GM12878 (cell line): ENCODE measurements at regions not wholly inside any gene's neighbourhood (a gene's known extent, or its start where the extent isn't known, plus 50 kb on each side); places are given as distances from the start of the nearest gene placed in this dataset.

Source experiments
- TF ChIP-seq, protein P1 (sequence below): fragments of 450-650 bp; IDR thresholded peaks from 2 replicates; pipeline ENCODE4 v1.6.1; 2017; ENCODE audit warnings: borderline replicate concordance
- TF ChIP-seq, protein P2 (sequence below), 3 experiments: IDR thresholded peaks in 2 of 3; conservative IDR thresholded peaks in 1 of 3; 2 replicates each; pipeline ENCODE4 v1.5.1; 2011; ENCODE audit warnings: low read depth in 3 of 3, low read length in 3 of 3, mild to moderate bottlenecking in 3 of 3, control low read depth in 2 of 3, moderate library complexity in 2 of 3, inconsistent platforms in 1 of 3, mixed read lengths in 1 of 3; ENCODE audit not compliant: control insufficient read depth in 2 of 3, insufficient read depth in 1 of 3; ENCODE audit errors: extremely low read depth in 1 of 3

DNA sequence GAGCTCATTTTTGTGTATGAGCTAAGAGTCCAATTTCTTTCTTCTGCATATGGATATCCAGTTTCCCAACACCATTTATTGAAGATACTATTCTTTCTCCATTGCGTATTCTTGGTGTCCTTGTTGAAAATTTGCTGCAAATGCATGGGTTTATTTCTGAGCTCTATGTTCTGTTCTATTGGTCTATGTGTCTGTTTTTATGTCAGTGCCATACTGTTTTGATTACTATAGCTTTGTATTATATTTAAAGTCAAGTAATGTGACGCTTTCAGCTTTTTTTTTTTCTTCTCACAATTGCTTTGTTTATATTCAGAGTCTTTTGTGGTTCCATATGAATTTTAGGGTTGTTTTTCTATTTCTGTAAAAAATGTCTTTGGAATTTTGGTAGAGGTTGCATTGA, 247.1 kb upstream of the TBX3 start:
- TF ChIP-seq, protein P1, sequence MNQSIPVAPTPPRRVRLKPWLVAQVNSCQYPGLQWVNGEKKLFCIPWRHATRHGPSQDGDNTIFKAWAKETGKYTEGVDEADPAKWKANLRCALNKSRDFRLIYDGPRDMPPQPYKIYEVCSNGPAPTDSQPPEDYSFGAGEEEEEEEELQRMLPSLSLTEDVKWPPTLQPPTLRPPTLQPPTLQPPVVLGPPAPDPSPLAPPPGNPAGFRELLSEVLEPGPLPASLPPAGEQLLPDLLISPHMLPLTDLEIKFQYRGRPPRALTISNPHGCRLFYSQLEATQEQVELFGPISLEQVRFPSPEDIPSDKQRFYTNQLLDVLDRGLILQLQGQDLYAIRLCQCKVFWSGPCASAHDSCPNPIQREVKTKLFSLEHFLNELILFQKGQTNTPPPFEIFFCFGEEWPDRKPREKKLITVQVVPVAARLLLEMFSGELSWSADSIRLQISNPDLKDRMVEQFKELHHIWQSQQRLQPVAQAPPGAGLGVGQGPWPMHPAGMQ, result no peak
- TF ChIP-seq, protein P2, sequence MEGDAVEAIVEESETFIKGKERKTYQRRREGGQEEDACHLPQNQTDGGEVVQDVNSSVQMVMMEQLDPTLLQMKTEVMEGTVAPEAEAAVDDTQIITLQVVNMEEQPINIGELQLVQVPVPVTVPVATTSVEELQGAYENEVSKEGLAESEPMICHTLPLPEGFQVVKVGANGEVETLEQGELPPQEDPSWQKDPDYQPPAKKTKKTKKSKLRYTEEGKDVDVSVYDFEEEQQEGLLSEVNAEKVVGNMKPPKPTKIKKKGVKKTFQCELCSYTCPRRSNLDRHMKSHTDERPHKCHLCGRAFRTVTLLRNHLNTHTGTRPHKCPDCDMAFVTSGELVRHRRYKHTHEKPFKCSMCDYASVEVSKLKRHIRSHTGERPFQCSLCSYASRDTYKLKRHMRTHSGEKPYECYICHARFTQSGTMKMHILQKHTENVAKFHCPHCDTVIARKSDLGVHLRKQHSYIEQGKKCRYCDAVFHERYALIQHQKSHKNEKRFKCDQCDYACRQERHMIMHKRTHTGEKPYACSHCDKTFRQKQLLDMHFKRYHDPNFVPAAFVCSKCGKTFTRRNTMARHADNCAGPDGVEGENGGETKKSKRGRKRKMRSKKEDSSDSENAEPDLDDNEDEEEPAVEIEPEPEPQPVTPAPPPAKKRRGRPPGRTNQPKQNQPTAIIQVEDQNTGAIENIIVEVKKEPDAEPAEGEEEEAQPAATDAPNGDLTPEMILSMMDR (IDR thresholded peaks at IDR 0.05 in 2 of 3, conservative IDR thresholded peaks at IDR 0.05 in 1 of 3; ENCODE audit: control insufficient read depth in 2 of 3, extremely low read depth in 1 of 3, insufficient read depth in 1 of 3, low read depth in 3 of 3, low read length in 3 of 3), result no peak
